Spinal cord (tissue), 9 donors: ENCODE measurements at regions not wholly inside any gene's neighbourhood (a gene's known extent, or its start where the extent isn't known, plus 50 kb on each side); places are given as distances from the start of the nearest gene placed in this dataset.
A peak's percentile ranks its signal among the peaks of the same experiment; 100 is the strongest.
"Not testable (repeated sequence)": the region's sequence is repeated elsewhere in the genome, so short reads cannot be mapped to it uniquely, and the experiment has no call there.

Experiments
- DNase-seq, 6 donors: peaks; one replicate each; pipeline versions ENCODE4 v3.0.0 to v3.0.0-alpha.2; 2013 to 2015; ENCODE audit warnings: low spot score in 6 of 6, low read depth in 4 of 6
- H3K27ac ChIP-seq: one replicate; pipeline ENCODE4 v1.5.1; 2013; ENCODE audit warnings: low read depth, low read length, control low read depth
- H3K27me3 ChIP-seq: one replicate; pipeline ENCODE4 v1.6.1; 2013; ENCODE audit warnings: low read length; ENCODE audit not compliant: control insufficient read depth, insufficient read depth
- H3K36me3 ChIP-seq: one replicate; pipeline ENCODE4 v1.6.1; 2013; ENCODE audit warnings: low read length; ENCODE audit not compliant: control insufficient read depth, insufficient read depth
- H3K4me1 ChIP-seq: one replicate; pipeline ENCODE4 v1.6.1; 2013; ENCODE audit warnings: low read length; ENCODE audit not compliant: control insufficient read depth, insufficient read depth
- H3K4me3 ChIP-seq: one replicate; pipeline ENCODE4 v1.5.1; 2013; ENCODE audit warnings: low read depth, low read length, control low read depth
- H3K9me3 ChIP-seq: one replicate; pipeline ENCODE4 v1.6.1; 2013; ENCODE audit warnings: low read length; ENCODE audit not compliant: control insufficient read depth, insufficient read depth
- WGBS: methylation state at CpG from one replicate; pipeline ENCODE4 v1.1.5; 2013; ENCODE audit warnings: missing lambda C conversion rate; ENCODE audit not compliant: insufficient coverage; 5-methylcytosine and 5-hydroxymethylcytosine counted together
- donor health status: healthy.

- peaks cover 14% of the 10 kb centered on the region for H3K4me1 ChIP-seq
- DNase-seq, result peak in 2 of 6 donors; percentile 28 to 79
- H3K36me3 ChIP-seq, result no peaks in the 10 kb centered on the region
- H3K27ac ChIP-seq, result no peak overlapping the region
- H3K9me3 ChIP-seq, result no peaks in the 10 kb centered on the region
- H3K4me3 ChIP-seq, result no peak overlapping the region
- WGBS, result 37% methylated on average over 2 of the region's 11 CpGs
- no peaks in the 10 kb centered on the region for H3K27me3 ChIP-seq
Measured at GRCh38 chr1:229162825-229163515, 107.9 kb upstream of the RAB4A start.

- Histone ChIP-seq H3K9me3 (no peaks in the 10 kb centered on the region), H3K4me3 (no peak overlapping the region), H3K36me3 (no peaks in the 10 kb centered on the region), H3K27me3 (no peaks in the 10 kb centered on the region), H3K4me1 (peaks cover 14% of the 10 kb centered on the region), H3K27ac (no peak overlapping the region)
- DNase-seq, result no peak
- no CpG with 5 or more reads among the region's 1 CpG for WGBS
Measured at GRCh38 chr1:229164348-229164747, 106.6 kb upstream of the RAB4A start.

GRCh38 chr1:229164836-229165735, 105.8 kb upstream of the RAB4A start:
- no peak overlapping the region for H3K4me3 ChIP-seq
- H3K27ac ChIP-seq, result no peak overlapping the region
- H3K9me3 ChIP-seq, result no peaks in the 10 kb centered on the region
- peaks cover 14% of the 10 kb centered on the region for H3K4me1 ChIP-seq
- no peak for DNase-seq
- WGBS, result 61% methylated on average over 7 of the region's 12 CpGs
- no peaks in the 10 kb centered on the region for H3K27me3 ChIP-seq
- no peaks in the 10 kb centered on the region for H3K36me3 ChIP-seq

- DNase-seq, result peak in 1 of 6 donors; percentile 23
- H3K4me1 ChIP-seq, result peaks cover 13% of the 10 kb centered on the region
- H3K27ac ChIP-seq, result no peak overlapping the region
- no peaks in the 10 kb centered on the region for H3K36me3 ChIP-seq
- H3K4me3 ChIP-seq, result no peak overlapping the region
- H3K27me3 ChIP-seq, result no peaks in the 10 kb centered on the region
- no CpG with 5 or more reads among the region's 4 CpGs for WGBS
- H3K9me3 ChIP-seq, result no peaks in the 10 kb centered on the region
Measured at GRCh38 chr1:229167318-229167717, 103.6 kb upstream of the RAB4A start.

- Histone ChIP-seq H3K4me3 (no peak overlapping the region), H3K36me3 (no peaks in the 10 kb centered on the region), H3K9me3 (no peaks in the 10 kb centered on the region), H3K27ac (no peak overlapping the region), H3K27me3 (no peaks in the 10 kb centered on the region), H3K4me1 (peaks cover 4% of the 10 kb centered on the region)
- WGBS, result 65% methylated on average over 1 of the region's 1 CpG
- DNase-seq, result no peak
Measured at GRCh38 chr1:229169399-229169798, 101.5 kb upstream of the RAB4A start.

GRCh38 chr1:229170274-229170673, 100.6 kb upstream of the RAB4A start:
- no peak for DNase-seq
- no peaks in the 10 kb centered on the region for H3K36me3 ChIP-seq
- WGBS, result 86% methylated on average over 11 of the region's 12 CpGs
- H3K27me3 ChIP-seq, result no peaks in the 10 kb centered on the region
- H3K9me3 ChIP-seq, result no peaks in the 10 kb centered on the region
- H3K27ac ChIP-seq, result no peak overlapping the region
- no peak overlapping the region for H3K4me3 ChIP-seq
- H3K4me1 ChIP-seq, result peaks cover 4% of the 10 kb centered on the region

- 64% methylated on average over 4 of the region's 8 CpGs for WGBS
- Histone ChIP-seq H3K27ac (no peak overlapping the region), H3K27me3 (no peaks in the 10 kb centered on the region), H3K4me3 (no peak overlapping the region), H3K4me1 (peaks cover 4% of the 10 kb centered on the region), H3K9me3 (no peaks in the 10 kb centered on the region), H3K36me3 (no peaks in the 10 kb centered on the region)
- DNase-seq, result peak in 1 of 6 donors; percentile 22
Measured at GRCh38 chr1:229170778-229171505, 100.0 kb upstream of the RAB4A start.

GRCh38 chr1:229171934-229172333, 99.0 kb upstream of the RAB4A start:
- WGBS, result 70% methylated on average over 3 of the region's 4 CpGs
- H3K4me1 ChIP-seq, result peaks cover 4% of the 10 kb centered on the region
- peak in 1 of 6 donors; percentile 36 for DNase-seq

GRCh38 chr1:229173491-229174476, 97.1 kb upstream of the RAB4A start:
- not testable (repeated sequence) for H3K9me3 ChIP-seq, H3K27me3 ChIP-seq, H3K4me3 ChIP-seq, DNase-seq, H3K36me3 ChIP-seq, H3K4me1 ChIP-seq, H3K27ac ChIP-seq
- WGBS, result 69% methylated on average over 8 of the region's 14 CpGs

More at GRCh38 chr1:229171934-229172333, 99.0 kb upstream of the RAB4A start:
- Histone ChIP-seq H3K27me3 (no peaks in the 10 kb centered on the region), H3K27ac (no peak overlapping the region), H3K4me3 (no peak overlapping the region), H3K9me3 (no peaks in the 10 kb centered on the region), H3K36me3 (no peaks in the 10 kb centered on the region)
